ENCODE measurements at regions not wholly inside any gene's neighbourhood (a gene's known extent, or its start where the extent isn't known, plus 50 kb on each side); places are given as distances from the start of the nearest gene placed in this dataset.

- no peak overlapping the region for H3K4me3 ChIP-seq (ENCODE audit: low read depth, low read length)
- POLR2A ChIA-PET: no interaction called here
- Mint-ChIP-seq H3K27ac (ENCODE audit: unreplicated experiment) (no peak overlapping the region), H3K4me3 (ENCODE audit: unreplicated experiment) (no peak overlapping the region), H3K4me1 (ENCODE audit: low read depth, unreplicated experiment) (no peaks in the 10 kb centered on the region), H3K36me3 (ENCODE audit: insufficient read depth, unreplicated experiment) (no peaks in the 10 kb centered on the region), H3K9me3 (ENCODE audit: unreplicated experiment) (no peaks in the 10 kb centered on the region), H3K27me3 (ENCODE audit: insufficient read depth, unreplicated experiment) (peaks cover 2% of the 10 kb centered on the region)
- no peaks in the 10 kb centered on the region for H3K9me3 ChIP-seq
- no peak for TF ChIP-seq CTCF (IDR thresholded peaks at IDR 0.05; ENCODE audit: insufficient read depth in 1 of 2, low read depth in 1 of 2, low read length in 1 of 2, severe bottlenecking in 1 of 2, unreplicated experiment in 1 of 2)
- CTCF ChIA-PET: no interaction called here
- H3K36me3 ChIP-seq (ENCODE audit: control insufficient read depth, insufficient read depth, low read length): no peaks in the 10 kb centered on the region
- no peaks in the 10 kb centered on the region for H3K4me1 ChIP-seq
- DNase-seq: no peak
- BruUV-seq (replicated peaks): no TSS peak
- no peaks in the 10 kb centered on the region for H3K27me3 ChIP-seq (replicated peaks; ENCODE audit: control insufficient read depth, insufficient read depth, low read length)
- intact Hi-C loops (cut with micrococcal nuclease; ENCODE audit: unreplicated experiment): no loop called here
Measured at GRCh38 chrX:25156323-25156722, 140.6 kb upstream of the ARX start.

- ChIA-PET CTCF (no interaction called here), POLR2A (no interaction called here)
- Histone ChIP-seq H3K27me3 (replicated peaks; ENCODE audit: control insufficient read depth, insufficient read depth, low read length) (no peaks in the 10 kb centered on the region), H3K9me3 (no peaks in the 10 kb centered on the region), H3K36me3 (ENCODE audit: control insufficient read depth, insufficient read depth, low read length) (no peaks in the 10 kb centered on the region), H3K4me3 (ENCODE audit: low read depth, low read length) (no peak overlapping the region), H3K4me1 (no peaks in the 10 kb centered on the region)
- no peak for TF ChIP-seq CTCF (IDR thresholded peaks at IDR 0.05; ENCODE audit: insufficient read depth in 1 of 2, low read depth in 1 of 2, low read length in 1 of 2, severe bottlenecking in 1 of 2, unreplicated experiment in 1 of 2)
- H3K4me1 Mint-ChIP-seq (ENCODE audit: low read depth, unreplicated experiment): no peaks in the 10 kb centered on the region
- no peaks in the 10 kb centered on the region for H3K36me3 Mint-ChIP-seq (ENCODE audit: insufficient read depth, unreplicated experiment)
- intact Hi-C loops (cut with micrococcal nuclease; ENCODE audit: unreplicated experiment): no loop called here
- H3K9me3 Mint-ChIP-seq (ENCODE audit: unreplicated experiment): no peaks in the 10 kb centered on the region
- no peak overlapping the region for H3K27ac Mint-ChIP-seq (ENCODE audit: unreplicated experiment)
- no TSS peak for BruUV-seq (replicated peaks)
- DNase-seq: no peak
- H3K27me3 Mint-ChIP-seq (ENCODE audit: insufficient read depth, unreplicated experiment): peaks cover 2% of the 10 kb centered on the region
- H3K4me3 Mint-ChIP-seq (ENCODE audit: unreplicated experiment): no peak overlapping the region
Measured at GRCh38 chrX:25154168-25154567, 138.4 kb upstream of the ARX start.

GRCh38 chrX:25151749-25152148 lies 136.0 kb upstream of the ARX start:
- BruUV-seq (replicated peaks): no TSS peak
- no peaks in the 10 kb centered on the region for H3K4me1 Mint-ChIP-seq (ENCODE audit: low read depth, unreplicated experiment)

More at GRCh38 chrX:25151749-25152148, 136.0 kb upstream of the ARX start:
- ChIA-PET POLR2A (no interaction called here), CTCF (no interaction called here)
- Histone ChIP-seq H3K4me3 (ENCODE audit: low read depth, low read length) (no peak overlapping the region), H3K9me3 (no peaks in the 10 kb centered on the region), H3K27me3 (replicated peaks; ENCODE audit: control insufficient read depth, insufficient read depth, low read length) (no peaks in the 10 kb centered on the region), H3K36me3 (ENCODE audit: control insufficient read depth, insufficient read depth, low read length) (no peaks in the 10 kb centered on the region), H3K4me1 (no peaks in the 10 kb centered on the region)
- Mint-ChIP-seq H3K4me3 (ENCODE audit: unreplicated experiment) (no peak overlapping the region), H3K9me3 (ENCODE audit: unreplicated experiment) (no peaks in the 10 kb centered on the region), H3K27ac (ENCODE audit: unreplicated experiment) (no peak overlapping the region), H3K27me3 (ENCODE audit: insufficient read depth, unreplicated experiment) (peaks cover under 1% of the 10 kb centered on the region), H3K36me3 (ENCODE audit: insufficient read depth, unreplicated experiment) (no peaks in the 10 kb centered on the region)
- no peak for DNase-seq
- no peak for TF ChIP-seq CTCF (IDR thresholded peaks at IDR 0.05; ENCODE audit: insufficient read depth in 1 of 2, low read depth in 1 of 2, low read length in 1 of 2, severe bottlenecking in 1 of 2, unreplicated experiment in 1 of 2)
- intact Hi-C loops (cut with micrococcal nuclease; ENCODE audit: unreplicated experiment): no loop called here
